Dermis blood vessel endothelial cell (primary cell): ENCODE measurements at regions not wholly inside any gene's neighbourhood (a gene's known extent, or its start where the extent isn't known, plus 50 kb on each side); places are given as distances from the start of the nearest gene placed in this dataset.
"Not testable (repeated sequence)": the region's sequence is repeated elsewhere in the genome, so short reads cannot be mapped to it uniquely, and the experiment has no call there.

Experiments used
- DNase-seq: peaks from one replicate; pipeline ENCODE4 v3.0.0; 2010

GRCh38 chr10:64523065-64523759 lies 1002.0 kb downstream of the REEP3 start:
- no peak for DNase-seq

GRCh38 chr10:64528294-64529002 lies 1007.2 kb downstream of the REEP3 start:
- no peak for DNase-seq

- DNase-seq: no peak
Observed at GRCh38 chr10:64529003-64529350, 1007.8 kb downstream of the REEP3 start.

- DNase-seq: no peak
Observed at GRCh38 chr10:64534616-64535015, 1013.4 kb downstream of the REEP3 start.

- DNase-seq: no peak
Observed at GRCh38 chr10:64535131-64535867, 1014.1 kb downstream of the REEP3 start.

GRCh38 chr10:64537112-64537511 lies 1015.9 kb downstream of the REEP3 start:
- no peak for DNase-seq

GRCh38 chr10:64537928-64538327 lies 1016.7 kb downstream of the REEP3 start:
- DNase-seq: no peak

GRCh38 chr10:64546073-64546472 lies 1024.9 kb downstream of the REEP3 start:
- no peak for DNase-seq

GRCh38 chr10:64547168-64547567 lies 1026.0 kb downstream of the REEP3 start:
- no peak for DNase-seq

GRCh38 chr10:64555666-64556065 lies 1034.5 kb downstream of the REEP3 start:
- DNase-seq: no peak

GRCh38 chr10:64558094-64558835 lies 1037.1 kb downstream of the REEP3 start:
- no peak for DNase-seq

- no peak for DNase-seq
Observed at GRCh38 chr10:64571056-64571455, 1049.9 kb downstream of the REEP3 start.

- DNase-seq: no peak
Observed at GRCh38 chr10:64573623-64574325, 1052.6 kb downstream of the REEP3 start.

- no peak for DNase-seq
Observed at GRCh38 chr10:64574371-64574770, 1053.2 kb downstream of the REEP3 start.

- DNase-seq: no peak
Observed at GRCh38 chr10:64576497-64576896, 1055.3 kb downstream of the REEP3 start.

GRCh38 chr10:64578757-64579156 lies 1057.6 kb downstream of the REEP3 start:
- DNase-seq: not testable (repeated sequence)

GRCh38 chr10:64586934-64587503 lies 1065.8 kb downstream of the REEP3 start:
- DNase-seq: no peak

- DNase-seq: no peak
Observed at GRCh38 chr10:64594072-64594471, 1072.9 kb downstream of the REEP3 start.

- no peak for DNase-seq
Observed at GRCh38 chr10:64598600-64598999, 1077.4 kb downstream of the REEP3 start.

GRCh38 chr10:64601298-64601697 lies 1080.1 kb downstream of the REEP3 start:
- DNase-seq: no peak

GRCh38 chr10:64617085-64617484 lies 1095.9 kb downstream of the REEP3 start:
- no peak for DNase-seq

- no peak for DNase-seq
Observed at GRCh38 chr10:64619102-64619501, 1097.9 kb downstream of the REEP3 start.
